Dermis blood vessel endothelial cell (primary cell): ENCODE measurements at regions not wholly inside any gene's neighbourhood (a gene's known extent, or its start where the extent isn't known, plus 50 kb on each side); places are given as distances from the start of the nearest gene placed in this dataset.

Source experiments
- DNase-seq: peaks from one replicate; pipeline ENCODE4 v3.0.0; 2010

- DNase-seq = no peak
Observed at GRCh38 chr2:47315475-47315874, 53.6 kb upstream of the EPCAM start.

- DNase-seq = no peak
Observed at GRCh38 chr2:47313728-47314127, 55.4 kb upstream of the EPCAM start.

- peak; percentile 34 for DNase-seq
Observed at GRCh38 chr2:47313141-47313691, 55.9 kb upstream of the EPCAM start.

DNA sequence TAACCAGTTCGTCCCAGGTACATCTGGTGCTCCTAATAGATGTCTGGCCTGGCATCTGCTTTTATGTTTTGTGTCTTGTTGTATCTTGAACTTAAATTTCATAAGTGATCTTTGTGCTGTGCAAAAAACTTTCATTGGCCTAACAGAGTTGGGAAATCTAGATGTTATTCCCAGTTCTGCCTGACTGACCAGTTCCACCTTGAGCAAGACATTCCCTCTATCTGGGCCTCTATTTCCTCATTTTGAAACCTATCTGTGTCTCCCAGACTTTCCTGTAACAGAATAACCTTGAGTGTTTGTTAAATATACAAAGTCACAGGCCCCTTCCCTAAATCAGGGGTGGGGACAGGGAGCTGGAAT is 56.6 kb upstream of the EPCAM start:
- no peak for DNase-seq

- DNase-seq = no peak
Observed at GRCh38 chr2:47311764-47312490, 57.2 kb upstream of the EPCAM start.

GRCh38 chr2:47310801-47311560 is 58.1 kb upstream of the EPCAM start:
- no peak for DNase-seq

- no peak for DNase-seq
Observed at GRCh38 chr2:47309952-47310800, 58.9 kb upstream of the EPCAM start.

GRCh38 chr2:47309472-47309951 is 59.6 kb upstream of the EPCAM start:
- DNase-seq = no peak

GRCh38 chr2:47307066-47307465 is 62.0 kb upstream of the EPCAM start:
- DNase-seq = no peak

DNA sequence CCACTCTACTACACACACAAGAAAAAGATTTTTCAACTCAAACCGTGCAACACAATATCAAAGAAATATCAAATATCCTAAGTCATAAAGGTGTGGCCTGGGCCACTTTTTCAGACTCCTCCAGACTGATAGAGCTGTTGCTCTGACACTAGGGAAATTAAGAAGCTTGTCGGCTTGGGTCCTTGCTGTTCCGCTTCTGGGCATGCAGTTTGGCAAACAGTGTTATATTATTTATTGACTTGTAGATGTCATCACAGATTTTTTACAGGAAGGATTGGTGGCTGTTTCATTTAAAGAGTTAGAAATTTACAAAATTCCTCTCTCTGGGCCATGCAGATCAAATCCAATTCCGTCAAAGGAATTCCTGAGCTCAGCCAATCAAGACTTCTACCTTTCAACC is 64.5 kb upstream of the EPCAM start:
- DNase-seq = no peak

- no peak for DNase-seq
Observed at GRCh38 chr2:47303341-47304148, 65.6 kb upstream of the EPCAM start.

GRCh38 chr2:47302308-47302707 is 66.8 kb upstream of the EPCAM start:
- no peak for DNase-seq

GRCh38 chr2:47301731-47302130 is 67.4 kb upstream of the EPCAM start:
- DNase-seq = no peak

DNA sequence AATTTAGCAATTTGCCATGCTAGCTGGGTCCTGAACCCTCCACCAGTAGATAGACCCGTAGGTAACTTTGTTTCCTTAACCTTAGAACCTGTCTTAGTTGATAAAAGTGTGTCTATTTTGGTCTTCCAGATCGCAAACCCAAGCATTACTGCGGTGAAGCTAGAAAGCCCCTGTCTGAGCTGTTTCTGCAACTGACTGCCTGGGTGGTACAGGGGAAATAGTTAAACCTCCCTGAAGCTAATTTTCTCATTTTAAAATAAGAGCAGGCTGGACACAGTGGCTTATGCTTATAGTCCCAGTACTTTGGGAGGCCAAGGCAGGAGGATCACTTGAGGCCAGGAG is 67.9 kb upstream of the EPCAM start:
- DNase-seq = no peak

DNA sequence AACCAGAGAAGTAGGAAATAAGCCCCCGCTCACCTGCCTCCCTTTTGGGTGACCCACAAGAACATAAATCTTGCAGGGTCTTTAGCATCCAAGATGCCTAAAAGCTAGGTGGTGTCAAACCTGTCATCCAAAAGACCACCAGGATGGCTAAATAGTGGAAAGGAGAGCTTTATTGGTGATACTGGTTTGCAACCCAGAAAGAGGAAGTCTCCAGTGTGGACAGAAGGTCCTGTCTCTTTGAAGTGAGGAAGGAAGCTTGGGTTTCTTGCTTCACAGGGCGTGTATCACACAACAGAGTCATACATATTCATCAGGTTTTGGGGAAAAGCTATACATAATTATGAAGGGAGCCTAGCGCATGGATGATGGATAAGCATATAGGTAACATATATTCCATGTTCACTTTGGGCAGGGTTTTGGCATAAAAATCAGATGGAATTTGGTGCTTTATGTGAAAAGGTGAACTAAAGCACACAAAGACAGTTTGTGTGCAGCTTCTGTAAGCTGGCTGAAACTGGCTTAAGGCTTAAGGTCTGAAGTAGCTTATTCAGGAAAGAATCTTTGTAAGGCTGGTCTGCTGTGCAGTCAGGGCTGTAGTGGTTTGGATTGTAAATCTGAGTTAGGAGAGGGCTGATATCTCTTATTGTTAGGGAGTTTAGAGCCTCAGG is 68.4 kb upstream of the EPCAM start:
- DNase-seq = no peak

DNA sequence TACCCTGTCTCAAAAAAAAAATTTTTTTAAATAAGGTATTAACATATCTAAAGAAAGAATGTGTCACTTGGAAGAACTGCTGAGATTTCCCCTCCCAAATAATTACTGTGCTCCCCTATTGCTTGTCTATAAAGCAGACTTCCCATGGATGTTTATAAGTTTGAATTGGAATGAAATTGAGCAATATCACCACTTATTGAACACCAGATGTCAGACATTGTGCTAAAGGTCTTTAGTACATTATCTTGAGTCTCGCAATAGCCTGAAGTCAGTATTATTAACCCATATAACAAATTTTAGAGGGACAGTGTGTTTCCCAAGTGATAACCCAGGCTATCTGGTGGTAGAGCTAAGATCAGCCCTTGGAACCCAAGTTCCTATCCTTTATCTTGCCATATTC is 69.0 kb upstream of the EPCAM start:
- DNase-seq = no peak

DNA sequence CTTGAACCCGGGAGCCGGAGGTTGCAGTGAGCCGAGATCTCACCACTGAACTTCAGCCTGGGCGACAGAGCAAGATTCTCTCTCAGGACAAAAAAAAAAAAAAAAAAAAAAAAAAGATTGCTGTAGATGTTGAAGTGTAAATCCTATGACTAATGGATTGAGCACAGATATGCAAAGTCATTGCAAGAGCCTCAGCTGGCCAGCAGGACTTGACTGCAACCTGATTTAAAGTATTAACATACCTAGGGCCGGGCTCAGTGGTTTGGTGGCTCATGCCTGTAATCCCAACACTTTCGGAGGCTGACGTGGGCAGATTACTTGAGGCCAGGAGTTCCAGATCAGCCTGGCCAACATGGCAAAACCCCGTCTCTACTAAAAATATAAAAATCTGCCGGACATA is 69.6 kb upstream of the EPCAM start:
- DNase-seq = no peak

- no peak for DNase-seq
Observed at GRCh38 chr2:47298771-47299170, 70.3 kb upstream of the EPCAM start.

GRCh38 chr2:47297767-47298425 is 71.2 kb upstream of the EPCAM start:
- DNase-seq = no peak

GRCh38 chr2:47295981-47296635 is 73.0 kb upstream of the EPCAM start:
- DNase-seq = no peak
